ENCODE measurements at regions not wholly inside any gene's neighbourhood (a gene's known extent, or its start where the extent isn't known, plus 50 kb on each side); places are given as distances from the start of the nearest gene placed in this dataset.

GRCh38 chr2:239598732-239599090 lies 197.9 kb upstream of the HDAC4 start:
- TF ChIP-seq EZH2 (IDR thresholded peaks at IDR 0.05; ENCODE audit: borderline replicate concordance, low read length) (no peak), CTCF (IDR thresholded peaks at IDR 0.05; ENCODE audit: low read length) (no peak)

Measured in OCI-LY1 (cell line).